AG04449 (cell line): ENCODE measurements at regions not wholly inside any gene's neighbourhood (a gene's known extent, or its start where the extent isn't known, plus 50 kb on each side); places are given as distances from the start of the nearest gene placed in this dataset.

Experiments
- CTCF ChIA-PET: fragments of 350-600 bp; formaldehyde crosslinking; extraction: SDS; loops from one replicate; lab custom pipeline; 2021; ENCODE audit warnings: antibody characterized with exemption; lab: Yijun Ruan, JAX
- POLR2A ChIA-PET: fragments of 400-600, 350-600 bp; formaldehyde crosslinking; extraction: SDS; loops from one replicate; lab custom pipeline; 2020; ENCODE audit warnings: antibody characterized with exemption, inconsistent platforms; lab: Yijun Ruan, JAX
- DNase-seq: peaks from one replicate; pipeline ENCODE4 v3.0.0-alpha.2; 2010; ENCODE audit warnings: low read depth, low spot score
- H3K4me3 ChIP-seq: 2 replicates; pipeline ENCODE4 v1.5.1; 2011; ENCODE audit warnings: low read depth, mild to moderate bottlenecking, control low read depth, low read length
- TF ChIP-seq, protein P1 (sequence below): IDR thresholded peaks from one replicate; pipeline ENCODE4 v1.5.1; 2011; ENCODE audit warnings: mild to moderate bottlenecking, moderate library complexity, low read length, control low read depth, inconsistent platforms; ENCODE audit not compliant: insufficient read depth; ENCODE audit errors: missing control alignments

DNA sequence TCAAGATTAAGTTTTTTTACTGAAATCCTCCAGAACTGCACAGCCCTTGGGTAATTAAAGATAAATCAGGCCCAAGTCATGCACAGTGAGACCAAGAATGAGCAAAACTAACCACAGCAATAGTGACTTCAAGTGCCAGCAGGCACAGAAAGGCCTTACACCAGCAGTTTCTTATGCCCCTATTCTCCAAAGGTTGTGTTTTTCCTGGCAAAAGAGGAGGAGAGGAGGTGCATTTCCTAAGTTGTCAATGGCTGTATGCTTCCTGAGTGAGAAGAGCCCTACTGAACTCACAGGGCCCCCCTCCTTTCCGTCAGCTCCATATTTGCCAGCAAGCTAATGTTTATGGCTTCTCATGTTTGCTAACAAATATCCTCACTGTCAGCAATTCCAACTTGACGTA lies 418.7 kb upstream of the INTU start:
- ChIA-PET POLR2A (no interaction called here), CTCF (no interaction called here)
- TF ChIP-seq, protein P1, sequence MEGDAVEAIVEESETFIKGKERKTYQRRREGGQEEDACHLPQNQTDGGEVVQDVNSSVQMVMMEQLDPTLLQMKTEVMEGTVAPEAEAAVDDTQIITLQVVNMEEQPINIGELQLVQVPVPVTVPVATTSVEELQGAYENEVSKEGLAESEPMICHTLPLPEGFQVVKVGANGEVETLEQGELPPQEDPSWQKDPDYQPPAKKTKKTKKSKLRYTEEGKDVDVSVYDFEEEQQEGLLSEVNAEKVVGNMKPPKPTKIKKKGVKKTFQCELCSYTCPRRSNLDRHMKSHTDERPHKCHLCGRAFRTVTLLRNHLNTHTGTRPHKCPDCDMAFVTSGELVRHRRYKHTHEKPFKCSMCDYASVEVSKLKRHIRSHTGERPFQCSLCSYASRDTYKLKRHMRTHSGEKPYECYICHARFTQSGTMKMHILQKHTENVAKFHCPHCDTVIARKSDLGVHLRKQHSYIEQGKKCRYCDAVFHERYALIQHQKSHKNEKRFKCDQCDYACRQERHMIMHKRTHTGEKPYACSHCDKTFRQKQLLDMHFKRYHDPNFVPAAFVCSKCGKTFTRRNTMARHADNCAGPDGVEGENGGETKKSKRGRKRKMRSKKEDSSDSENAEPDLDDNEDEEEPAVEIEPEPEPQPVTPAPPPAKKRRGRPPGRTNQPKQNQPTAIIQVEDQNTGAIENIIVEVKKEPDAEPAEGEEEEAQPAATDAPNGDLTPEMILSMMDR: no peak
- no peak overlapping the region for H3K4me3 ChIP-seq
- DNase-seq: no peak

- ChIA-PET CTCF (no interaction called here), POLR2A (no interaction called here)
- DNase-seq: no peak
- TF ChIP-seq, protein P1: no peak
- H3K4me3 ChIP-seq: no peak overlapping the region
Measured at GRCh38 chr4:127214931-127215330, 417.8 kb upstream of the INTU start.

- ChIA-PET CTCF (no interaction called here), POLR2A (no interaction called here)
- TF ChIP-seq, protein P1: no peak
- no peak overlapping the region for H3K4me3 ChIP-seq
- DNase-seq: no peak
Measured at GRCh38 chr4:127217586-127218229, 415.0 kb upstream of the INTU start.

- TF ChIP-seq, protein P1: no peak
- CTCF ChIA-PET: no interaction called here
- H3K4me3 ChIP-seq: no peak overlapping the region
- no peak for DNase-seq
- POLR2A ChIA-PET: no interaction called here
Measured at GRCh38 chr4:127219232-127219631, 413.5 kb upstream of the INTU start.

DNA sequence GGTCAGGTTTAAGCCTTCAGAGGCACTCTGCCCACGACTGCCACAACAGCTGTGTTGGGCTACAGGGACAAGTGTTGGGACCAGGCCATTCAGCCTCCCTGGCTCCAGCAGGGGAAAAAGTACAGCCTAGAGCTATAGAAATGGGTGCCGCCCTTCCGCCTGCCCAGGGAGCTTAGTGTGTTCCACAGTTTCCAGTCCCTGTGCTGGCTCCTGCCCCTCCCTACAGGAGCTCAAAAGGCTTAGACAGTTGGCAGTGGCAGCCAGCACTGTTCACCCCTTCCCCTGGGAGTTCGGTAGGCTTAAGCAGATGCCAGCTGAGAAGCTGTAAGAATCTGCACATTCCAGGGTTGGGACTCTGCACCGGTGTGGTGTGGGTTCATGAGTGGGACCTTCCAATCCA lies 408.2 kb upstream of the INTU start:
- TF ChIP-seq, protein P1: no peak
- POLR2A ChIA-PET: no interaction called here
- CTCF ChIA-PET: no interaction called here

GRCh38 chr4:127229855-127230608 lies 402.7 kb upstream of the INTU start:
- no peak overlapping the region for H3K4me3 ChIP-seq
- CTCF ChIA-PET: no interaction called here
- POLR2A ChIA-PET: no interaction called here
- TF ChIP-seq, protein P1: no peak
- no peak for DNase-seq

More for the DNA sequence above, 408.2 kb upstream of the INTU start:
- H3K4me3 ChIP-seq: no peak overlapping the region
- no peak for DNase-seq
